Endodermal cell (in vitro differentiated cells): ENCODE measurements at regions not wholly inside any gene's neighbourhood (a gene's known extent, or its start where the extent isn't known, plus 50 kb on each side); places are given as distances from the start of the nearest gene placed in this dataset.

Source experiments
- DNase-seq: peaks from one replicate; pipeline ENCODE4 v3.0.0-alpha.2; 2017
- H3K27ac ChIP-seq: 2 replicates; pipeline ENCODE4 v1.5.1; 2013; ENCODE audit warnings: mild to moderate bottlenecking, low read depth, low read length, moderate library complexity
- H3K27me3 ChIP-seq: 2 replicates; pipeline ENCODE4 v1.6.1; 2013; ENCODE audit warnings: mild to moderate bottlenecking, low read length, moderate library complexity; ENCODE audit not compliant: insufficient read depth, control insufficient read depth, poor library complexity, severe bottlenecking
- H3K36me3 ChIP-seq: 2 replicates; pipeline ENCODE4 v1.7.0; 2013; ENCODE audit warnings: mild to moderate bottlenecking, low read length, moderate library complexity; ENCODE audit not compliant: control insufficient read depth, insufficient read depth
- H3K4me1 ChIP-seq: one replicate; pipeline ENCODE4 v1.7.0; 2013; ENCODE audit warnings: low read length; ENCODE audit not compliant: control insufficient read depth, insufficient read depth
- H3K4me3 ChIP-seq: 2 replicates; pipeline ENCODE4 v1.5.1; 2013; ENCODE audit warnings: mild to moderate bottlenecking, low read length, moderate library complexity
- H3K9ac ChIP-seq: 2 replicates; pipeline ENCODE4 v1.6.1; 2013; ENCODE audit warnings: mild to moderate bottlenecking, low read length, moderate library complexity; ENCODE audit not compliant: poor library complexity, severe bottlenecking; ENCODE audit errors: extremely low read depth
- H3K9me3 ChIP-seq: 2 replicates; pipeline ENCODE4 v1.6.1; 2013; ENCODE audit warnings: mild to moderate bottlenecking, low read length, moderate library complexity; ENCODE audit not compliant: control insufficient read depth
- H3K27ac Mint-ChIP-seq: 2 replicates; pipeline ENCODE4 v1.8.0; 2020; ENCODE audit warnings: mixed read lengths
- H3K27me3 Mint-ChIP-seq: 2 replicates; pipeline ENCODE4 v1.8.0; 2021; ENCODE audit warnings: mild to moderate bottlenecking, mixed read lengths; ENCODE audit not compliant: insufficient read depth
- H3K36me3 Mint-ChIP-seq: 2 replicates; pipeline ENCODE4 v1.8.0; 2020; ENCODE audit warnings: low read depth, mixed read lengths
- H3K4me1 Mint-ChIP-seq: 2 replicates; pipeline ENCODE4 v1.8.0; 2020; ENCODE audit warnings: mixed read lengths
- H3K4me3 Mint-ChIP-seq: 2 replicates; pipeline ENCODE4 v1.8.0; 2020; ENCODE audit warnings: mild to moderate bottlenecking, moderate library complexity, mixed read lengths
- H3K9me3 Mint-ChIP-seq: 2 replicates; pipeline ENCODE4 v1.8.0; 2020; ENCODE audit warnings: mild to moderate bottlenecking, mixed read lengths
- WGBS, 2 experiments: methylation state at CpG; one replicate each; pipeline versions ENCODE4 v1.1.5 to v1.1.7; 2013; ENCODE audit warnings: missing lambda C conversion rate in 2 of 2, mixed read lengths in 1 of 2; ENCODE audit not compliant: insufficient coverage in 1 of 2, insufficient read length in 1 of 2; 5-methylcytosine and 5-hydroxymethylcytosine counted together
- TF ChIP-seq, protein P1 (sequence below): fragments of 200-600 bp; sonication (generic); conservative IDR thresholded peaks from 2 replicates; pipeline ENCODE4 v1.5.0; 2021; ENCODE audit warnings: antibody characterized with exemption, mild to moderate bottlenecking

DNA sequence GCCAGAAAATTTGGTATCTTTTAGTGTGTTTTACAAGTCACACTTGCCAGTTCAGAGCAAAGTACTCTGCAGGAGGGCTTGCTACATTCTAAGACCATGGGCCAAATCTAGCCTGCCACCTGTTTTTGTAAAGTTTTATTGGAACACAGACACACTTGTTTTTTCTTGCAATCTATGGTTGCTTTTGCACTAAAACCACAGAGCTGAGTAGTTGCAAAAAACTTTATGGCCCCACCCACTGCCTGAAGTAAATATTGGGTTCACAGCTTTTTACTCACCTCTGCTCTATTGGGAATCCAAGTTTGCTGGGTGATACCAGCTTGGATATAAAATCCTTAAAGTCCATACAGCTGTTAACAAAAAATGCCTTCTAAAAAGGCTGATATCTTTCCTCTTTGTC lies 109.0 kb downstream of the ZFP64 start:
- Mint-ChIP-seq H3K4me1 (peaks cover 34% of the 10 kb centered on the region), H3K27me3 (no peaks in the 10 kb centered on the region), H3K36me3 (peaks cover 26% of the 10 kb centered on the region), H3K27ac (no peak overlapping the region), H3K9me3 (peaks cover 20% of the 10 kb centered on the region), H3K4me3 (no peak overlapping the region)
- no peak for DNase-seq
- peaks cover 17% of the 10 kb centered on the region for H3K9me3 ChIP-seq
- no peak overlapping the region for H3K27ac ChIP-seq
- no peaks in the 10 kb centered on the region for H3K27me3 ChIP-seq
- peaks cover 10% of the 10 kb centered on the region for H3K36me3 ChIP-seq
- TF ChIP-seq, protein P1, sequence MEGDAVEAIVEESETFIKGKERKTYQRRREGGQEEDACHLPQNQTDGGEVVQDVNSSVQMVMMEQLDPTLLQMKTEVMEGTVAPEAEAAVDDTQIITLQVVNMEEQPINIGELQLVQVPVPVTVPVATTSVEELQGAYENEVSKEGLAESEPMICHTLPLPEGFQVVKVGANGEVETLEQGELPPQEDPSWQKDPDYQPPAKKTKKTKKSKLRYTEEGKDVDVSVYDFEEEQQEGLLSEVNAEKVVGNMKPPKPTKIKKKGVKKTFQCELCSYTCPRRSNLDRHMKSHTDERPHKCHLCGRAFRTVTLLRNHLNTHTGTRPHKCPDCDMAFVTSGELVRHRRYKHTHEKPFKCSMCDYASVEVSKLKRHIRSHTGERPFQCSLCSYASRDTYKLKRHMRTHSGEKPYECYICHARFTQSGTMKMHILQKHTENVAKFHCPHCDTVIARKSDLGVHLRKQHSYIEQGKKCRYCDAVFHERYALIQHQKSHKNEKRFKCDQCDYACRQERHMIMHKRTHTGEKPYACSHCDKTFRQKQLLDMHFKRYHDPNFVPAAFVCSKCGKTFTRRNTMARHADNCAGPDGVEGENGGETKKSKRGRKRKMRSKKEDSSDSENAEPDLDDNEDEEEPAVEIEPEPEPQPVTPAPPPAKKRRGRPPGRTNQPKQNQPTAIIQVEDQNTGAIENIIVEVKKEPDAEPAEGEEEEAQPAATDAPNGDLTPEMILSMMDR = no peak
- no peak overlapping the region for H3K4me3 ChIP-seq
- peaks cover 18% of the 10 kb centered on the region for H3K4me1 ChIP-seq
- H3K9ac ChIP-seq = no peak overlapping the region

GRCh38 chr20:52081791-52082190 lies 109.8 kb downstream of the ZFP64 start:
- H3K4me3 Mint-ChIP-seq = no peak overlapping the region
- peaks cover 18% of the 10 kb centered on the region for H3K4me1 ChIP-seq
- TF ChIP-seq, protein P1 = no peak
- H3K36me3 ChIP-seq = peaks cover 3% of the 10 kb centered on the region
- H3K27ac ChIP-seq = no peak overlapping the region
- 84 to 86% methylated on average over 2 of the region's 2 CpGs for WGBS, 2 experiments
- peaks cover 18% of the 10 kb centered on the region for H3K36me3 Mint-ChIP-seq
- H3K27me3 Mint-ChIP-seq = no peaks in the 10 kb centered on the region
- no peak for DNase-seq
- no peak overlapping the region for H3K4me3 ChIP-seq
- H3K9ac ChIP-seq = no peak overlapping the region
- H3K27me3 ChIP-seq = no peaks in the 10 kb centered on the region
- peaks cover 34% of the 10 kb centered on the region for H3K4me1 Mint-ChIP-seq
- H3K9me3 Mint-ChIP-seq = peaks cover 11% of the 10 kb centered on the region
- no peak overlapping the region for H3K27ac Mint-ChIP-seq
- peaks cover 9% of the 10 kb centered on the region for H3K9me3 ChIP-seq

- Histone ChIP-seq H3K36me3 (peaks cover 3% of the 10 kb centered on the region), H3K4me1 (peaks cover 18% of the 10 kb centered on the region), H3K27me3 (no peaks in the 10 kb centered on the region), H3K27ac (no peak overlapping the region), H3K9me3 (peaks cover 4% of the 10 kb centered on the region), H3K9ac (no peak overlapping the region), H3K4me3 (no peak overlapping the region)
- 92 to 94% methylated on average over 2 to 5 of the region's 5 CpGs for WGBS, 2 experiments
- Mint-ChIP-seq H3K4me1 (peaks cover 34% of the 10 kb centered on the region), H3K9me3 (peaks cover 4% of the 10 kb centered on the region), H3K27me3 (no peaks in the 10 kb centered on the region), H3K36me3 (peaks cover 12% of the 10 kb centered on the region), H3K4me3 (no peak overlapping the region), H3K27ac (no peak overlapping the region)
- no peak for DNase-seq
- TF ChIP-seq, protein P1 = no peak
Measured at GRCh38 chr20:52081066-52081465, 110.5 kb downstream of the ZFP64 start.
